Keratinocyte (primary cell): ENCODE measurements at regions not wholly inside any gene's neighbourhood (a gene's known extent, or its start where the extent isn't known, plus 50 kb on each side); places are given as distances from the start of the nearest gene placed in this dataset.

Source experiments
- DNase-seq: peaks from one replicate; pipeline ENCODE4 v3.0.0-alpha.2; 2011; ENCODE audit warnings: low read depth, missing footprints, low spot score
- FAIRE-seq: peaks from 2 replicates; lab custom pipeline; 2011; peaks lifted over from hg19 to GRCh38; lab: Jason Lieb, UNC
- H2AFZ ChIP-seq: 2 replicates; pipeline ENCODE4 v1.6.0; 2012; ENCODE audit warnings: low read length, control low read depth, inconsistent platforms; ENCODE audit not compliant: control insufficient read depth
- H3K27ac ChIP-seq: 2 replicates; pipeline ENCODE4 v1.5.1; 2011; ENCODE audit warnings: low read length; ENCODE audit not compliant: control insufficient read depth, insufficient read depth
- H3K27me3 ChIP-seq: 3 replicates; pipeline ENCODE4 v1.6.0; 2011; ENCODE audit warnings: low read length; ENCODE audit not compliant: control insufficient read depth, insufficient read depth; ENCODE audit errors: extremely low read depth
- H3K36me3 ChIP-seq, 2 experiments: 2 replicates in 1 of 2; 3 replicates in 1 of 2; pipeline ENCODE4 v1.5.1; 2011; ENCODE audit warnings: low read length in 2 of 2, mild to moderate bottlenecking in 1 of 2; ENCODE audit not compliant: control insufficient read depth in 2 of 2, insufficient read depth in 2 of 2; ENCODE audit errors: extremely low read depth in 1 of 2
- H3K4me1 ChIP-seq: 3 replicates; pipeline ENCODE4 v1.5.1; 2011; ENCODE audit warnings: low read length; ENCODE audit not compliant: control insufficient read depth, insufficient read depth; ENCODE audit errors: extremely low read depth
- H3K4me2 ChIP-seq: 3 replicates; pipeline ENCODE4 v1.6.0; 2011; ENCODE audit warnings: low read depth, low read length; ENCODE audit not compliant: control insufficient read depth, insufficient read depth; ENCODE audit errors: extremely low read depth
- H3K4me3 ChIP-seq, 3 experiments: fragments of 200-600 bp in 1 of 3; sonication (generic) in 1 of 3; 2 replicates in 2 of 3; 3 replicates in 1 of 3; pipeline ENCODE4 v1.5.1; 2011 to 2016; ENCODE audit warnings: low read length in 3 of 3, mild to moderate bottlenecking in 3 of 3, control low read depth in 2 of 3, inconsistent platforms in 1 of 3, low read depth in 1 of 3, mixed read lengths in 1 of 3, mixed run types in 1 of 3, moderate library complexity in 1 of 3; ENCODE audit not compliant: control insufficient read depth in 2 of 3, insufficient read depth in 2 of 3; ENCODE audit errors: extremely low read depth in 1 of 3
- H3K79me2 ChIP-seq: 2 replicates; pipeline ENCODE4 v1.6.0; 2012; ENCODE audit warnings: low read length; ENCODE audit not compliant: control insufficient read depth, insufficient read depth
- H3K9ac ChIP-seq: 3 replicates; pipeline ENCODE4 v1.6.0; 2011; ENCODE audit warnings: low read length; ENCODE audit not compliant: control insufficient read depth, insufficient read depth; ENCODE audit errors: extremely low read depth
- H3K9me1 ChIP-seq: 3 replicates; pipeline ENCODE4 v1.6.0; 2011; ENCODE audit warnings: low read length; ENCODE audit not compliant: control insufficient read depth, insufficient read depth; ENCODE audit errors: extremely low read depth
- H3K9me3 ChIP-seq: 2 replicates; pipeline ENCODE4 v1.5.1; 2012; ENCODE audit warnings: low read depth, low read length; ENCODE audit not compliant: control insufficient read depth
- H4K20me1 ChIP-seq: 3 replicates; pipeline ENCODE4 v1.6.0; 2011; ENCODE audit warnings: low read length; ENCODE audit not compliant: control insufficient read depth, insufficient read depth; ENCODE audit errors: extremely low read depth
- EZH2 ChIP-seq: IDR thresholded peaks from one replicate; pipeline ENCODE4 v1.6.1; 2012; ENCODE audit warnings: inconsistent platforms, mild to moderate bottlenecking, low read length, moderate library complexity
- dilution Hi-C: fragments of 300-500 bp; cut with MboI; formaldehyde crosslinking; loops from one replicate; pipeline ENCODE4 v1.7.0; 2020; ENCODE audit warnings: low sequenced_read_pairs; ENCODE audit not compliant: extremely low pct_ligation_motif_present
- TF ChIP-seq, protein P1 (sequence below), 3 experiments: IDR thresholded peaks in 1 of 3; conservative IDR thresholded peaks in 1 of 3; optimal IDR thresholded peaks in 1 of 3; 2 replicates in 2 of 3; 3 replicates in 1 of 3; pipeline versions ENCODE3 to v1.5.1; 2011; ENCODE audit warnings: low read length in 3 of 3, mild to moderate bottlenecking in 3 of 3, moderate library complexity in 2 of 3, control low read depth in 1 of 3, inconsistent platforms in 1 of 3; ENCODE audit not compliant: insufficient read depth in 2 of 3; ENCODE audit errors: extremely low read depth in 1 of 3

DNA sequence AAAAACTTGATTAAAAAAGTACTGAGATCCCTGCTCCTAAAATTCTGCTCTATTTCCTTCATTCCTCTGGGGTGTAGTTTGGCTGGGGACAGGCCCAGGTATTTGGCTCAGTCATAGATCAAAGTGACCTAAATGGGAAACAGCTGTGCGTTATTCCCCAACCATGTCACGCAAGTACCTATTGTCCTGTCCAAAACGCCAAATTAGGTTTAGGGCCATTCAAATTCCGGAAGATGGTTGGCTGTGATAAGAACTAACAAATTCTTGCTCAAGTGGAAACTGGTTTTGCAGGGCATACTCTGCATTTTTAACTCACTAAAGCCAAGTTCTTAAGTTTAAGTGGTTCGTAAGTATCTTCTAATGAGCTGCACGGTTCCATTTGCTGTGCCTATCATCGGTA is 147.6 kb upstream of the TMEM170B start:
- H3K4me3 ChIP-seq = peak overlapping the region in 1 of 3 experiments; percentile 12
- no peaks in the 10 kb centered on the region for H3K9me1 ChIP-seq
- TF ChIP-seq EZH2 = no peak
- TF ChIP-seq, protein P1, sequence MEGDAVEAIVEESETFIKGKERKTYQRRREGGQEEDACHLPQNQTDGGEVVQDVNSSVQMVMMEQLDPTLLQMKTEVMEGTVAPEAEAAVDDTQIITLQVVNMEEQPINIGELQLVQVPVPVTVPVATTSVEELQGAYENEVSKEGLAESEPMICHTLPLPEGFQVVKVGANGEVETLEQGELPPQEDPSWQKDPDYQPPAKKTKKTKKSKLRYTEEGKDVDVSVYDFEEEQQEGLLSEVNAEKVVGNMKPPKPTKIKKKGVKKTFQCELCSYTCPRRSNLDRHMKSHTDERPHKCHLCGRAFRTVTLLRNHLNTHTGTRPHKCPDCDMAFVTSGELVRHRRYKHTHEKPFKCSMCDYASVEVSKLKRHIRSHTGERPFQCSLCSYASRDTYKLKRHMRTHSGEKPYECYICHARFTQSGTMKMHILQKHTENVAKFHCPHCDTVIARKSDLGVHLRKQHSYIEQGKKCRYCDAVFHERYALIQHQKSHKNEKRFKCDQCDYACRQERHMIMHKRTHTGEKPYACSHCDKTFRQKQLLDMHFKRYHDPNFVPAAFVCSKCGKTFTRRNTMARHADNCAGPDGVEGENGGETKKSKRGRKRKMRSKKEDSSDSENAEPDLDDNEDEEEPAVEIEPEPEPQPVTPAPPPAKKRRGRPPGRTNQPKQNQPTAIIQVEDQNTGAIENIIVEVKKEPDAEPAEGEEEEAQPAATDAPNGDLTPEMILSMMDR (optimal IDR thresholded peaks at IDR 0.05 in 1 of 3, IDR thresholded peaks at IDR 0.05 in 1 of 3, conservative IDR thresholded peaks at IDR 0.05 in 1 of 3; ENCODE audit: extremely low read depth in 1 of 3, insufficient read depth in 2 of 3, low read length in 3 of 3) = no peak
- no peaks in the 10 kb centered on the region for H3K79me2 ChIP-seq
- no peak overlapping the region for H3K27ac ChIP-seq
- no peaks in the 10 kb centered on the region for H4K20me1 ChIP-seq
- no peaks in the 10 kb centered on the region for H3K27me3 ChIP-seq
- no peaks in the 10 kb centered on the region for H3K9me3 ChIP-seq
- DNase-seq (no peak), FAIRE-seq (no peak)
- H2AFZ ChIP-seq = peak overlapping the region; percentile 54
- dilution Hi-C loops = no loop called here
- no peaks in the 10 kb centered on the region for H3K36me3 ChIP-seq
- H3K4me2 ChIP-seq = peak overlapping the region; percentile 12
- peaks cover 20% of the 10 kb centered on the region for H3K4me1 ChIP-seq
- no peak overlapping the region for H3K9ac ChIP-seq

DNA sequence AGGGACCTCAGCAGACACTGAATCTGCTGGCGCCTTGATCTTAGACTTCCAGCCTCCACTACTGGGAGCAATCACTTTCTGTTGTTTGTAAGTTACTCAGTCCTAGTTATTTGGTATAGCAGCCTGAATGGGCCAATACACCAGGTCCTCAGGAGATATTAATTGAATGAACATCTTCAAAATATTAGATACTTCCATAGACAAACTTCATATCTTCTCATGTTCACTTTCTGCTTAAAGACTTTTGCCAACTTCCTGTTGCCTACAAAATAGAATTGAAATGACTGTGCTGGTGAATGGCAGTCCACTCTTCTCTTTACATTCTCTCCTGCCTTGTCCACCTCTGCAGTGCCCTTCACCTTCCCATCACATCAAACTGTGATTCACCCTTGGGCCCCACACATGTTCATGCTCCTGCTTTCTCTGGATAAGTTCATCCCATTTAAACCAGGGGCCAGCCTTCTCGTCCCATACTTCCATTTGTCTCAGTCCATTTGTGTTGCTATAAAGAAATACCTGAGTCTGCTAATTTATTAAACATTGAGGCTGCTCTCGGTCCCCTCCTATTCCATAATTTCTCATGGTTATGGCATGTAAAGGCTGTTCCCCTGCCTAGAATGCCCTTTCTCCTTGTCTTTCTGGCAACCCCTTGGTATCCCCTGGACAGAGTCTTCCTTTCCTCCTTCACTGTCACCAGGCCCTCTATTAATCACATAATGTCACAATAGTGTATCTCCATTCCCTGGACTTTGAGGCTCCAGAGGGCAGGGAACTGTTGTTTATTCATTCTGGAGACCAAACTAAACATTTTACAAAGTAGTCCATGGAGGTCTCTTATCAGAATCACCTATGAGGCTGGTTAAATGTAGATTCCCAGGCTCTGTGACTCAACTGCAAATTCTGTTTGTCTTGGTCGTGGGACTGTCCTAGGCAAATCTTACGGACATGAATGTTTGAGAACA is 148.3 kb upstream of the TMEM170B start:
- H3K9ac ChIP-seq = no peak overlapping the region
- FAIRE-seq = no peak

More for the DNA sequence above, 148.3 kb upstream of the TMEM170B start:
- Histone ChIP-seq H3K4me2 (peak overlapping the region; percentile 12), H4K20me1 (no peaks in the 10 kb centered on the region), H3K4me3 (no peak overlapping the region), H3K36me3 (no peaks in the 10 kb centered on the region), H3K9me1 (no peaks in the 10 kb centered on the region), H3K9me3 (no peaks in the 10 kb centered on the region), H2AFZ (no peak overlapping the region), H3K79me2 (no peaks in the 10 kb centered on the region), H3K27ac (no peak overlapping the region), H3K4me1 (peaks cover 18% of the 10 kb centered on the region), H3K27me3 (no peaks in the 10 kb centered on the region)
- DNase-seq = no peak
- TF ChIP-seq, protein P1 (optimal IDR thresholded peaks at IDR 0.05 in 1 of 3, IDR thresholded peaks at IDR 0.05 in 1 of 3, conservative IDR thresholded peaks at IDR 0.05 in 1 of 3; ENCODE audit: extremely low read depth in 1 of 3, insufficient read depth in 2 of 3, low read length in 3 of 3) = no peak
- TF ChIP-seq EZH2 = no peak
- dilution Hi-C loops = no loop called here
